ENCODE measurements at regions not wholly inside any gene's neighbourhood (a gene's known extent, or its start where the extent isn't known, plus 50 kb on each side); places are given as distances from the start of the nearest gene placed in this dataset.

GRCh38 chr17:6914711-6915110 lies 81.1 kb upstream of the ALOX12 start:
- ATAC-seq (no peak), DNase-seq (no peak)
- TF ChIP-seq, protein P1, sequence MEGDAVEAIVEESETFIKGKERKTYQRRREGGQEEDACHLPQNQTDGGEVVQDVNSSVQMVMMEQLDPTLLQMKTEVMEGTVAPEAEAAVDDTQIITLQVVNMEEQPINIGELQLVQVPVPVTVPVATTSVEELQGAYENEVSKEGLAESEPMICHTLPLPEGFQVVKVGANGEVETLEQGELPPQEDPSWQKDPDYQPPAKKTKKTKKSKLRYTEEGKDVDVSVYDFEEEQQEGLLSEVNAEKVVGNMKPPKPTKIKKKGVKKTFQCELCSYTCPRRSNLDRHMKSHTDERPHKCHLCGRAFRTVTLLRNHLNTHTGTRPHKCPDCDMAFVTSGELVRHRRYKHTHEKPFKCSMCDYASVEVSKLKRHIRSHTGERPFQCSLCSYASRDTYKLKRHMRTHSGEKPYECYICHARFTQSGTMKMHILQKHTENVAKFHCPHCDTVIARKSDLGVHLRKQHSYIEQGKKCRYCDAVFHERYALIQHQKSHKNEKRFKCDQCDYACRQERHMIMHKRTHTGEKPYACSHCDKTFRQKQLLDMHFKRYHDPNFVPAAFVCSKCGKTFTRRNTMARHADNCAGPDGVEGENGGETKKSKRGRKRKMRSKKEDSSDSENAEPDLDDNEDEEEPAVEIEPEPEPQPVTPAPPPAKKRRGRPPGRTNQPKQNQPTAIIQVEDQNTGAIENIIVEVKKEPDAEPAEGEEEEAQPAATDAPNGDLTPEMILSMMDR (IDR thresholded peaks at IDR 0.05): no peak
- Histone ChIP-seq H3K9me3 (no peaks in the 10 kb centered on the region), H3K27me3 (ENCODE audit: insufficient read depth in 3 of 3, low read length in 2 of 3) (no peaks in the 10 kb centered on the region), H3K4me1 (peaks cover 5% of the 10 kb centered on the region), H3K27ac (no peak overlapping the region), H3K36me3 (ENCODE audit: insufficient read depth in 1 of 2, low read depth in 1 of 2) (no peaks in the 10 kb centered on the region), H3K4me3 (no peak overlapping the region)
- intact Hi-C loops (cut with DNase I): loop anchor here (5.0 kb wide), 2 partner anchors 88 to 108 kb away; partner anchors contain the start of gene BCL6B (in 2 of the 2)
- 26 to 46% (median 28%) methylated on average over 5 to 6 of the region's 6 CpGs for WGBS, 3 donors

- TF ChIP-seq, protein P1 (IDR thresholded peaks at IDR 0.05): no peak
- ATAC-seq: no peak
- intact Hi-C loops (cut with DNase I): no loop called here
Measured at GRCh38 chr17:6915620-6916019, 80.2 kb upstream of the ALOX12 start.

GRCh38 chr17:6919158-6919557 lies 76.7 kb upstream of the ALOX12 start:
- Histone ChIP-seq H3K4me3 (no peak overlapping the region), H3K27me3 (ENCODE audit: insufficient read depth in 3 of 3, low read length in 2 of 3) (no peaks in the 10 kb centered on the region), H3K4me1 (peaks cover 2% of the 10 kb centered on the region), H3K27ac (no peak overlapping the region), H3K9me3 (no peaks in the 10 kb centered on the region), H3K36me3 (ENCODE audit: insufficient read depth in 1 of 2, low read depth in 1 of 2) (peaks cover 0 to 4% of the 10 kb centered on the region in 2 donors)
- DNase-seq (no peak), ATAC-seq (no peak)
- intact Hi-C loops (cut with DNase I): no loop called here
- 71% methylated on average over 6 of the region's 6 CpGs for WGBS, 3 donors
- TF ChIP-seq, protein P1 (IDR thresholded peaks at IDR 0.05): no peak

More at GRCh38 chr17:6915620-6916019, 80.2 kb upstream of the ALOX12 start:
- no peaks in the 10 kb centered on the region for H3K27me3 ChIP-seq (ENCODE audit: insufficient read depth in 3 of 3, low read length in 2 of 3)
- H3K4me1 ChIP-seq: peaks cover 5% of the 10 kb centered on the region
- 77 to 86% (median 79%) methylated on average over 4 of the region's 4 CpGs for WGBS, 3 donors
- no peaks in the 10 kb centered on the region for H3K36me3 ChIP-seq (ENCODE audit: insufficient read depth in 1 of 2, low read depth in 1 of 2)
- no peak overlapping the region for H3K27ac ChIP-seq
- no peaks in the 10 kb centered on the region for H3K9me3 ChIP-seq
- H3K4me3 ChIP-seq: no peak overlapping the region
- DNase-seq: no peak

DNA sequence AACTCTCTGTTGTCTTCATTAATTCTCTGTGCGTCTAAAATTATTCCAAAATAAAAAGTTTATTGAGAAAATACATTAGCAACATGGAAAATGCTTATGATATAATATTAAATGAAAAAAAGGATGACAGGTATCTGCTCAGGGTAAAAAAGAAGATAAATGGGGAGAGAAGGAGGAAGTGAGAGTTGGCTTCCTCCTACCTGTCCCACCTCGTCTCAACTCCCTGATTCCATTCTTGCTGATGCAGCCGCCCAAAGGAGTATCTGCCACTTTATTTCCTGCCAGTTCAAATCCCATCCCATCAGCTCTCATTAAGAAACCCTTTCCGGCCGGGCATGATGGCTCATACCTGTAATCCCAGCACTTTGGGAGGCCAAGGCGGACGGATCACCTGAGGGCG lies 72.5 kb upstream of the ALOX12 start:
- H3K27ac ChIP-seq: no peak overlapping the region
- 88 to 92% (median 90%) methylated on average over 8 of the region's 8 CpGs for WGBS, 3 donors
- H3K4me3 ChIP-seq: no peak overlapping the region
- H3K27me3 ChIP-seq (ENCODE audit: insufficient read depth in 3 of 3, low read length in 2 of 3): no peaks in the 10 kb centered on the region
- H3K4me1 ChIP-seq: no peaks in the 10 kb centered on the region
- peaks cover 0 to 4% of the 10 kb centered on the region in 2 donors for H3K36me3 ChIP-seq (ENCODE audit: insufficient read depth in 1 of 2, low read depth in 1 of 2)
- ATAC-seq (no peak), DNase-seq (no peak)
- intact Hi-C loops (cut with DNase I): no loop called here
- TF ChIP-seq, protein P1 (IDR thresholded peaks at IDR 0.05): no peak
- H3K9me3 ChIP-seq: no peaks in the 10 kb centered on the region

DNA sequence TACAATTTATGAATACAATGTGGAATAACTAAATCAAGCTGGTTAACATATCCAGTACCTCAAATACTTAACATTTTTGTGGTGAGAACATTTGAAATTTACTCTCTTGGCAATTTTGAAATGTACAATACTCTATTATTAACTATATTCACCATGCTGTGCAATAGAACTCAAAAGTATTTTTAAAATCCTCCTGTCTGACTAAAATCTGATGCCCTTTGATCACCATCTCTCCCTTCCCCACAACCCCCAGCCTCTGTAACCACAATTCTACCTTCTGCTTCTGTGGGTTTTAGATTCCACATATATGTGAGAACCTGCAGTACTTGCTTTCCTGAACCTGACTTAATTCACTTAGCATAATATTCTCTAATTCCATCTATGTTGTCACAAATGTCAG lies 71.6 kb upstream of the ALOX12 start:
- Histone ChIP-seq H3K27ac (no peak overlapping the region), H3K4me3 (no peak overlapping the region), H3K4me1 (no peaks in the 10 kb centered on the region), H3K36me3 (ENCODE audit: insufficient read depth in 1 of 2, low read depth in 1 of 2) (peaks cover 0 to 4% of the 10 kb centered on the region in 2 donors), H3K27me3 (ENCODE audit: insufficient read depth in 3 of 3, low read length in 2 of 3) (no peaks in the 10 kb centered on the region), H3K9me3 (no peaks in the 10 kb centered on the region)
- ATAC-seq (no peak), DNase-seq (no peak)
- intact Hi-C loops (cut with DNase I): no loop called here
- TF ChIP-seq, protein P1 (IDR thresholded peaks at IDR 0.05): no peak
